Gastrocnemius medialis (tissue), 4 donors: ENCODE measurements at regions not wholly inside any gene's neighbourhood (a gene's known extent, or its start where the extent isn't known, plus 50 kb on each side); places are given as distances from the start of the nearest gene placed in this dataset.

Experiments used
- POLR2A ChIP-seq, 2 donors: fragments of 450-650 bp; IDR thresholded peaks; one replicate each; pipeline ENCODE4 v1.6.1; 2017; ENCODE audit warnings: antibody characterized with exemption in 2 of 2, mild to moderate bottlenecking in 2 of 2, moderate library complexity in 2 of 2
- TF ChIP-seq, protein P1 (sequence below), 5 experiments: fragments of 450-650 bp in 3 of 5; fragments of 200-600 bp in 2 of 5; sonication (generic) in 2 of 5; IDR thresholded peaks in 4 of 5; conservative IDR thresholded peaks in 1 of 5; 1 replicate in 4 of 5; 2 replicates in 1 of 5; pipeline ENCODE4 v1.5.1; 2016 to 2019; ENCODE audit warnings: antibody characterized with exemption in 5 of 5, mild to moderate bottlenecking in 3 of 5, moderate library complexity in 3 of 5

DNA sequence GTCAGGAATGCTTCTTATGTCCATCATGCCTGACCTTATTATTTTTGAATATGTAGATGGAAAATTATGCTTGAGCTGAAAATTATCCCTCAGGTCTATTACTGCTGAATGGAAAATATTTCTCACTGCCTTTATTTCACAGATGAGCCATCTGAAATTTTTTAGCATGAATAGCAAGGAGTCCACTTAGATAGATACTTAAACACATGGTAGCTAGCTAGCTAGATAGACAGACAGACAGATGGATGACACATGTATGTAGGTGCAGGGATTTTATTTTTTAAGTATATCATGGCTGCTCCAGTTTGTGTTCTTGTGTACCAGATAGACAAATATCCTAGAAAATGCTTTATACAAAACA, 645.0 kb downstream of the MMUT start:
- TF ChIP-seq POLR2A (IDR thresholded peaks at IDR 0.05) = no peak
- TF ChIP-seq, protein P1, sequence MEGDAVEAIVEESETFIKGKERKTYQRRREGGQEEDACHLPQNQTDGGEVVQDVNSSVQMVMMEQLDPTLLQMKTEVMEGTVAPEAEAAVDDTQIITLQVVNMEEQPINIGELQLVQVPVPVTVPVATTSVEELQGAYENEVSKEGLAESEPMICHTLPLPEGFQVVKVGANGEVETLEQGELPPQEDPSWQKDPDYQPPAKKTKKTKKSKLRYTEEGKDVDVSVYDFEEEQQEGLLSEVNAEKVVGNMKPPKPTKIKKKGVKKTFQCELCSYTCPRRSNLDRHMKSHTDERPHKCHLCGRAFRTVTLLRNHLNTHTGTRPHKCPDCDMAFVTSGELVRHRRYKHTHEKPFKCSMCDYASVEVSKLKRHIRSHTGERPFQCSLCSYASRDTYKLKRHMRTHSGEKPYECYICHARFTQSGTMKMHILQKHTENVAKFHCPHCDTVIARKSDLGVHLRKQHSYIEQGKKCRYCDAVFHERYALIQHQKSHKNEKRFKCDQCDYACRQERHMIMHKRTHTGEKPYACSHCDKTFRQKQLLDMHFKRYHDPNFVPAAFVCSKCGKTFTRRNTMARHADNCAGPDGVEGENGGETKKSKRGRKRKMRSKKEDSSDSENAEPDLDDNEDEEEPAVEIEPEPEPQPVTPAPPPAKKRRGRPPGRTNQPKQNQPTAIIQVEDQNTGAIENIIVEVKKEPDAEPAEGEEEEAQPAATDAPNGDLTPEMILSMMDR (IDR thresholded peaks at IDR 0.05 in 4 of 5, conservative IDR thresholded peaks at IDR 0.05 in 1 of 5) = no peak
